Right lobe of liver (tissue), 6 donors: ENCODE measurements at regions not wholly inside any gene's neighbourhood (a gene's known extent, or its start where the extent isn't known, plus 50 kb on each side); places are given as distances from the start of the nearest gene placed in this dataset.
A peak's percentile ranks its signal among the peaks of the same experiment; 100 is the strongest.

Experiments used
- ATAC-seq, 4 donors: fragments of 200-7000 bp; cut with Tn5 transposase; one replicate each; pipeline ENCODE4 v1.9.1; 2020; ENCODE audit warnings: mild to moderate bottlenecking in 4 of 4, moderate library complexity in 4 of 4
- DNase-seq, 3 donors: peaks; one replicate each; pipeline ENCODE4 v3.0.0-alpha.2; 2020
- H3K27ac ChIP-seq, 3 donors: fragments of 200-600 bp; one replicate each; pipeline ENCODE4 v1.8.0; 2022
- H3K27me3 ChIP-seq, 2 donors: fragments of 200-600 bp; one replicate each; pipeline ENCODE4 v1.8.0; 2022
- H3K36me3 ChIP-seq, 4 donors: fragments of 200-600 bp; sonication (generic) in 1 of 4; one replicate each; pipeline versions ENCODE4 v1.5.1 to v1.8.0; 2017 to 2022; ENCODE audit warnings: control low read depth in 1 of 4
- H3K4me1 ChIP-seq, 4 donors: fragments of 200-600 bp; sonication (generic) in 1 of 4; one replicate each; pipeline versions ENCODE4 v1.5.1 to v1.8.0; 2017 to 2022; ENCODE audit warnings: control low read depth in 1 of 4
- H3K4me3 ChIP-seq, 3 donors: fragments of 200-600 bp; one replicate each; pipeline ENCODE4 v1.8.0; 2022
- H3K9me3 ChIP-seq, 4 donors: fragments of 200-600 bp; sonication (generic) in 1 of 4; one replicate each; pipeline versions ENCODE4 v1.5.1 to v1.8.0; 2017 to 2022; ENCODE audit warnings: control low read depth in 1 of 4
- CTCF ChIP-seq, 4 donors: fragments of 200-600 bp in 3 of 4; fragments of 450-650 bp in 1 of 4; IDR thresholded peaks; one replicate each; pipeline versions ENCODE4 v1.5.1 to v1.8.0; 2016 to 2022; ENCODE audit warnings: antibody characterized with exemption in 4 of 4, mild to moderate bottlenecking in 2 of 4
- POLR2A ChIP-seq: fragments of 450-650 bp; IDR thresholded peaks from one replicate; pipeline ENCODE4 v1.6.1; 2017; ENCODE audit warnings: antibody characterized with exemption, mild to moderate bottlenecking
- WGBS: methylation state at CpG from one replicate; pipeline ENCODE4 v1.1.6; 2018; ENCODE audit warnings: low coverage, low lambda C conversion rate; ENCODE audit not compliant: insufficient coverage; ENCODE audit errors: missing lambda C conversion rate; 5-methylcytosine and 5-hydroxymethylcytosine counted together
- intact Hi-C, 2 donors: fragments of 100-400 bp; cut with DNase I; formaldehyde crosslinking; loops; one replicate each; pipeline versions ENCODE4 v1.11.2 to v1.14.1; 2022
- donor health status: DM: no; HTN: yes; CAD: no.
- donor health status: DM: no; HTN: no; CAD: no.
- donor health status: DM: no; HTN: no; CAD: no.
- donor health status: DM: no; HTN: yes; CAD: no.
- donor health status: DM: no; HTN: yes; CAD: no.

GRCh38 chr10:44460416-44460815 is 75.5 kb upstream of the CXCL12 start:
- H3K4me3 ChIP-seq: no peak overlapping the region
- no peaks in the 10 kb centered on the region for H3K36me3 ChIP-seq
- no peaks in the 10 kb centered on the region for H3K9me3 ChIP-seq
- intact Hi-C loops: no loop called here
- TF ChIP-seq CTCF (IDR thresholded peaks at IDR 0.05) (no peak), POLR2A (no peak)
- ATAC-seq (no peak), DNase-seq (no peak)
- H3K27me3 ChIP-seq: no peaks in the 10 kb centered on the region
- no CpG with 5 or more reads among the region's 1 CpG for WGBS
- no peaks in the 10 kb centered on the region for H3K4me1 ChIP-seq
- H3K27ac ChIP-seq: no peak overlapping the region

- TF ChIP-seq CTCF (IDR thresholded peaks at IDR 0.05) (no peak), POLR2A (no peak)
- DNase-seq (no peak), ATAC-seq (no peak)
- no peaks in the 10 kb centered on the region for H3K27me3 ChIP-seq
- H3K36me3 ChIP-seq: no peaks in the 10 kb centered on the region
- intact Hi-C loops: no loop called here
- no peak overlapping the region for H3K27ac ChIP-seq
- no peaks in the 10 kb centered on the region for H3K4me1 ChIP-seq
- WGBS: 62% methylated on average over 7 of the region's 7 CpGs
- no peak overlapping the region for H3K4me3 ChIP-seq
- H3K9me3 ChIP-seq: no peaks in the 10 kb centered on the region
These were observed 77.5 kb upstream of the CXCL12 start for GRCh38 chr10:44462338-44462914.

- peak in 1 of 4 donors; percentile 44 for ATAC-seq
- 25% methylated on average over 4 of the region's 6 CpGs for WGBS
- H3K27ac ChIP-seq: no peak overlapping the region
- intact Hi-C loops: no loop called here
- H3K4me3 ChIP-seq: no peak overlapping the region
- no peaks in the 10 kb centered on the region for H3K9me3 ChIP-seq
- DNase-seq: no peak
- H3K36me3 ChIP-seq: no peaks in the 10 kb centered on the region
- no peaks in the 10 kb centered on the region for H3K4me1 ChIP-seq
- no peak for TF ChIP-seq POLR2A
- TF ChIP-seq CTCF (IDR thresholded peaks at IDR 0.05): no peak
- H3K27me3 ChIP-seq: no peaks in the 10 kb centered on the region
These were observed 78.7 kb upstream of the CXCL12 start for GRCh38 chr10:44463511-44464121.

GRCh38 chr10:44464503-44464902 is 79.6 kb upstream of the CXCL12 start:
- intact Hi-C loops: no loop called here
- no peak overlapping the region for H3K27ac ChIP-seq
- ATAC-seq (no peak), DNase-seq (no peak)
- H3K36me3 ChIP-seq: no peaks in the 10 kb centered on the region
- no peaks in the 10 kb centered on the region for H3K9me3 ChIP-seq
- no peaks in the 10 kb centered on the region for H3K27me3 ChIP-seq
- no peak overlapping the region for H3K4me3 ChIP-seq
- no peaks in the 10 kb centered on the region for H3K4me1 ChIP-seq
- 20% methylated on average over 2 of the region's 2 CpGs for WGBS
- no peak for TF ChIP-seq CTCF (IDR thresholded peaks at IDR 0.05)
